Thyroid gland (tissue), 4 donors: ENCODE measurements at regions not wholly inside any gene's neighbourhood (a gene's known extent, or its start where the extent isn't known, plus 50 kb on each side); places are given as distances from the start of the nearest gene placed in this dataset.
"Not testable (repeated sequence)": the region's sequence is repeated elsewhere in the genome, so short reads cannot be mapped to it uniquely, and the experiment has no call there.

Experiments
- DNase-seq, 2 donors: peaks; one replicate each; pipeline ENCODE4 v3.0.0-alpha.2; 2019
- H3K27ac ChIP-seq, 3 donors: fragments of 200-600 bp; sonication (generic); 1 replicate in 2 of 3; 2 replicates in 1 of 3; pipeline ENCODE4 v1.5.1; 2016 to 2019; ENCODE audit warnings: mild to moderate bottlenecking in 1 of 3, moderate library complexity in 1 of 3
- H3K27me3 ChIP-seq: fragments of 200-600 bp; sonication (generic); one replicate; pipeline ENCODE4 v1.5.1; 2019
- H3K36me3 ChIP-seq, 2 donors: fragments of 200-600 bp; sonication (generic); one replicate each; pipeline ENCODE4 v1.5.1; 2016 to 2019
- H3K4me1 ChIP-seq, 2 donors: fragments of 200-600 bp; sonication (generic); one replicate each; pipeline ENCODE4 v1.5.1; 2017 to 2019
- H3K4me3 ChIP-seq, 3 donors: fragments of 200-600 bp; sonication (generic); replicated peaks in 1 of 3; 1 replicate in 2 of 3; 2 replicates in 1 of 3; pipeline ENCODE4 v1.5.1; 2016; ENCODE audit warnings: mild to moderate bottlenecking in 1 of 3
- H3K9me3 ChIP-seq: fragments of 200-600 bp; sonication (generic); one replicate; pipeline ENCODE4 v1.5.1; 2017
- POLR2A ChIP-seq, 2 donors: fragments of 450-650 bp; IDR thresholded peaks; one replicate each; pipeline ENCODE4 v1.6.1; 2017; ENCODE audit warnings: antibody characterized with exemption in 2 of 2, mild to moderate bottlenecking in 2 of 2, moderate library complexity in 1 of 2
- WGBS, 2 donors: methylation state at CpG; one replicate each; pipeline ENCODE4 v1.1.5; 2017; 5-methylcytosine and 5-hydroxymethylcytosine counted together
- intact Hi-C: fragments of 100-400 bp; cut with DNase I; formaldehyde crosslinking; loops from one replicate; pipeline ENCODE4 v1.15.1; 2023
- TF ChIP-seq, protein P1 (sequence below), 6 experiments: fragments of 200-600 bp in 3 of 6; fragments of 450-650 bp in 3 of 6; sonication (generic) in 3 of 6; IDR thresholded peaks; one replicate each; pipeline ENCODE4 v1.5.1; 2016 to 2019; ENCODE audit warnings: antibody characterized with exemption in 6 of 6, mild to moderate bottlenecking in 2 of 6, inconsistent platforms in 1 of 6, moderate library complexity in 1 of 6

DNA sequence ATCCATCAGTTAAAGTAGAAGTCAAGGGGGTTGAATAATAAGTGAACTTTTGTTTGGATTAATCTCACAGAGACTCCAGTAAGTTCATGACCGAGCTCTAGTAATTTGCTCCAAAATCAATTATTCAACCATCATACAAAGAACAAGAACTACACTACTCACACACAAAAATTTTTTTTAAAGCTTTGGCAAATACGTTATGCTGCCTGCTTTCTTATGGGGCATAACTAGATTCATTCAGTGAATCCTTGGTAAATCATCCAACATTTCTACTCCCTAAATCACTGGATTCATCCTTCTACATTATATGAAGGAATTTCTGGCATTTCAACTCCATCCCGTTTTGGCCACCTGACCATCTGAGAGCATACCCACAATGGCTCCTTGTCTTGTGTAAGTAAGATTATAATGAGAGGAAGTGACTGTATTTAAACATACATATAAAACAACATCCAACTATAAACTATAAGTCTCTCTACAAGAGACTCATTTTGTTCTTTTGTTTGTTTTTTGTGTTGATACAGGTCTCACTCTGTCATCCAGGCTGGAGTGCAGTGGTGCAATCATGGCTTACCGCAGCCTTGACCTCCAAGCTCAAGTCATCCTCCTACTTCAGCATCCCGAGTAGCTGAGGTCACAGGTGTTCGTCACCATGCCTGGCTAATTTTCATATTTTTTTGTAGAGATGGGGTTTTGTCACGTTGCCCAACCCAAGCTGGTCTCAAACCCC is 144.2 kb upstream of the LRRTM4 start:
- Histone ChIP-seq H3K27ac (no peak overlapping the region), H3K36me3 (no peaks in the 10 kb centered on the region), H3K9me3 (no peaks in the 10 kb centered on the region), H3K4me1 (no peaks in the 10 kb centered on the region), H3K27me3 (no peaks in the 10 kb centered on the region), H3K4me3 (no peak overlapping the region)
- no peak for DNase-seq
- TF ChIP-seq, protein P1, sequence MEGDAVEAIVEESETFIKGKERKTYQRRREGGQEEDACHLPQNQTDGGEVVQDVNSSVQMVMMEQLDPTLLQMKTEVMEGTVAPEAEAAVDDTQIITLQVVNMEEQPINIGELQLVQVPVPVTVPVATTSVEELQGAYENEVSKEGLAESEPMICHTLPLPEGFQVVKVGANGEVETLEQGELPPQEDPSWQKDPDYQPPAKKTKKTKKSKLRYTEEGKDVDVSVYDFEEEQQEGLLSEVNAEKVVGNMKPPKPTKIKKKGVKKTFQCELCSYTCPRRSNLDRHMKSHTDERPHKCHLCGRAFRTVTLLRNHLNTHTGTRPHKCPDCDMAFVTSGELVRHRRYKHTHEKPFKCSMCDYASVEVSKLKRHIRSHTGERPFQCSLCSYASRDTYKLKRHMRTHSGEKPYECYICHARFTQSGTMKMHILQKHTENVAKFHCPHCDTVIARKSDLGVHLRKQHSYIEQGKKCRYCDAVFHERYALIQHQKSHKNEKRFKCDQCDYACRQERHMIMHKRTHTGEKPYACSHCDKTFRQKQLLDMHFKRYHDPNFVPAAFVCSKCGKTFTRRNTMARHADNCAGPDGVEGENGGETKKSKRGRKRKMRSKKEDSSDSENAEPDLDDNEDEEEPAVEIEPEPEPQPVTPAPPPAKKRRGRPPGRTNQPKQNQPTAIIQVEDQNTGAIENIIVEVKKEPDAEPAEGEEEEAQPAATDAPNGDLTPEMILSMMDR (IDR thresholded peaks at IDR 0.05): no peak
- TF ChIP-seq POLR2A (IDR thresholded peaks at IDR 0.05): no peak
- WGBS, 2 donors: 79 to 80% methylated on average over 7 of the region's 7 CpGs
- intact Hi-C loops: no loop called here

DNA sequence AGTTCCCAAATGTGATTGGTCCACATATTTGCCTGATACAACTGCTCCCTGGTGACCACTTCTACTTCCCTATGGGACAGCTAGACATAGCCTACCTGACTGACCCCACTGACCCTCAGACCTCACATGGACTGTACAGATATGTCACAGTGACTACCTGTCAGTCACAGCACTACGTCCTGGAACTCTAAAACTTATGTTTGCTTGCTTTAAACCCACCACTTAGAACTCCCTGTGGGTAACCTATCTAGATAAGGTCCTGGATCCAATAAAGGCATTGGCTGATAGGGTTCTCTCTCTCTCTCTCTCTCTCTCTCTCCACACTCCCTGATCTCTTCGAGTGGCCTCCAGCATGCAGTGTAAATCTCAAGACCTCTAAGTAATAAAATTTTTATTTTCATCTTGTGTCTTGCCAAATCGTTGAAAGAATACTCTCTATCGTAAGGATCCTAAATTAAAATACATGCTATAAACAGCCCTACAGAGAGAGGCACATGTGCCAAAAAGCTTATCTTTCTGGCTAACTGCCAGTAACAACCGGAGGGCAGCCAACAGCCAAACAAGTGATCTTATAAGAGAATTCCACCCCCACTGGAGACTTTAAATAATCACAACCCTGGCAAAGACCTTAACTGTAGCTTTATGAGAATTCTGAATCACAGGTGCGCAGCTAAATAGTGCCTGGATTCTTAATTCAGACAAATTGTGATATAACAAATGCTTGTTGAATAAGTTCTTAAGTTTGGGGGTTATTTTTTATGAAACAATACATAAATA is 162.6 kb upstream of the LRRTM4 start:
- not testable (repeated sequence) for H3K9me3 ChIP-seq, H3K27me3 ChIP-seq

GRCh38 chr2:77712601-77713000 is 190.4 kb upstream of the LRRTM4 start:
- Histone ChIP-seq H3K27ac (no peak overlapping the region), H3K9me3 (no peaks in the 10 kb centered on the region), H3K27me3 (no peaks in the 10 kb centered on the region), H3K4me3 (no peak overlapping the region), H3K4me1 (no peaks in the 10 kb centered on the region), H3K36me3 (no peaks in the 10 kb centered on the region)
- WGBS, 2 donors: 95 to 97% methylated on average over 1 of the region's 1 CpG
- intact Hi-C loops: no loop called here
- DNase-seq: no peak
- TF ChIP-seq, protein P1 (IDR thresholded peaks at IDR 0.05): no peak
- no peak for TF ChIP-seq POLR2A (IDR thresholded peaks at IDR 0.05)

More for the DNA sequence above, 162.6 kb upstream of the LRRTM4 start:
- H3K27ac ChIP-seq, H3K4me1 ChIP-seq, H3K36me3 ChIP-seq, intact Hi-C loops, DNase-seq, H3K4me3 ChIP-seq: not testable (repeated sequence)
- 17 to 28% methylated on average over 6 of the region's 6 CpGs for WGBS, 2 donors

DNA sequence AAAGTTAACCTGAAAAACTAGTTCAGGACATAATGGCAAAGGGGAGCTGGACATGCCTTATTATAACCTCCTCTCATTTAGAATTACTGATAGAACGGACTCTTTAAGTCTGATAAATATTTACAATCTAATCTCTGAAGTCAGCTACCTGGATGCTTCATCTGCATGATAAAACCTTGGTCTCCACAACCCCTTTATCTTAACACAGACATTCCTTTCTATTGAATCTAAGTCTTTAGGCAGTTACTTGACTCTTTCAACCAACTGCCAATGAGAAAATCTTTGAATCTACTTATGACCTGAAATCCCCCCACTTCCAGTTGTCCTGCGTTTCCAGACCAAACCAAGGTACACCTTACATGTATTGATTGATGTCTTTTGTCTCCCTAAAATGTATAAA is 191.2 kb upstream of the LRRTM4 start:
- 75 to 89% methylated on average over 2 of the region's 2 CpGs for WGBS, 2 donors
- DNase-seq: no peak
- H3K4me3 ChIP-seq: no peak overlapping the region

DNA sequence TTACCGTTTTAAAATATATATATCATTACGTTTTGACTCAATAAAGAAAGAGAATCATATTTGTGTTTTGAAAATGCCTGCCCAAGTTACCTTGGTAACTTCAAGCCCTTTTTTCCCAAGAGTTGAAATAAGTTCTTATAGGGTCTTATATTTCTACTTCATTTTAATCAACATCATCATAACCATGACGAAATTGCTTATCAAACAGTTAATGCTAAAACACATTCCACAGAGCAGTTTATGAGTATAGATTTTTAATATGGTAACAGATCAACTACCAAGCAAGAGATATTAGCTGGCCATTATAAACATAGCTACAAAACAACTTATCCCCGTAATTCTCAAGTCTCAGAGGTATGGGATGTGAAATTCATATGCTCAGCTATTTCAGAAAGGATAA is 197.9 kb upstream of the LRRTM4 start:
- no peaks in the 10 kb centered on the region for H3K4me1 ChIP-seq
- no peak overlapping the region for H3K4me3 ChIP-seq
- H3K36me3 ChIP-seq: no peaks in the 10 kb centered on the region
- H3K27ac ChIP-seq: no peak overlapping the region
- intact Hi-C loops: no loop called here
- no peaks in the 10 kb centered on the region for H3K9me3 ChIP-seq
- WGBS, 2 donors: 88 to 91% methylated on average over 4 of the region's 4 CpGs
- no peaks in the 10 kb centered on the region for H3K27me3 ChIP-seq
- DNase-seq: no peak
- TF ChIP-seq, protein P1 (IDR thresholded peaks at IDR 0.05): no peak
- no peak for TF ChIP-seq POLR2A (IDR thresholded peaks at IDR 0.05)

More for the DNA sequence above, 191.2 kb upstream of the LRRTM4 start:
- Histone ChIP-seq H3K27me3 (no peaks in the 10 kb centered on the region), H3K36me3 (no peaks in the 10 kb centered on the region), H3K4me1 (no peaks in the 10 kb centered on the region), H3K27ac (no peak overlapping the region), H3K9me3 (no peaks in the 10 kb centered on the region)
- TF ChIP-seq, protein P1 (IDR thresholded peaks at IDR 0.05): no peak
- TF ChIP-seq POLR2A (IDR thresholded peaks at IDR 0.05): no peak
- intact Hi-C loops: no loop called here
